ENCODE measurements at regions not wholly inside any gene's neighbourhood (a gene's known extent, or its start where the extent isn't known, plus 50 kb on each side); places are given as distances from the start of the nearest gene placed in this dataset.

DNA sequence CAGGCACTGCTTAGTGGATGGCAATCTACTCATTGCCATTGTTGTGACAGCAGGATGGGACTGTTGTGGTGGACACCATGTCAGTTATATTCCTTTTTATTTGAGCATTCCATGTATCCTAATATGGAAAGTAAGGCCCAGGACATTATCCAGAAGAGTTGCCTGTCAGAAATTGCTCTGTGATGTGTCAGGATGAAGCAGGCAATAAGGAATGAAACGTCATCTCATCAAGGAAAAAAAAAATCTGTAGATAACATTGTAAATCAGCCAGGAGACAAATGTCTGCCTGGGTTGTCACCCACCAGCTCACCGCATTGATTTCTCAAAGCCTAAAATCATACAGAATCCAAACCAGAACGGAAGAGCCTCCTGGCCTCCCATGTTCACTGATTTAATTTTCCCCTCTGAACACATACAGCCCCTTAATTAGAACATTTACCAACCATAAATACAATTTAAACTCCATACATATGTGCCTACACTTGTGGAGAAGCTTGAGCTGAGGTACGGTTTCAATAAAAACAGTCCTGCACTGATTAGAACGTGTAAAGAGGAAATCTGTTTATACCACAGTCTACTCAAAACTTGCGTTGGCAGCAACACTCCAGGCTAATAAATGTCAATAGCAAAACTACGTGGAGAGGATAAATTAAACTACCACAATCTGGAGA lies 73.9 kb downstream of the FOXD1 start:
- no peak for DNase-seq

DNA sequence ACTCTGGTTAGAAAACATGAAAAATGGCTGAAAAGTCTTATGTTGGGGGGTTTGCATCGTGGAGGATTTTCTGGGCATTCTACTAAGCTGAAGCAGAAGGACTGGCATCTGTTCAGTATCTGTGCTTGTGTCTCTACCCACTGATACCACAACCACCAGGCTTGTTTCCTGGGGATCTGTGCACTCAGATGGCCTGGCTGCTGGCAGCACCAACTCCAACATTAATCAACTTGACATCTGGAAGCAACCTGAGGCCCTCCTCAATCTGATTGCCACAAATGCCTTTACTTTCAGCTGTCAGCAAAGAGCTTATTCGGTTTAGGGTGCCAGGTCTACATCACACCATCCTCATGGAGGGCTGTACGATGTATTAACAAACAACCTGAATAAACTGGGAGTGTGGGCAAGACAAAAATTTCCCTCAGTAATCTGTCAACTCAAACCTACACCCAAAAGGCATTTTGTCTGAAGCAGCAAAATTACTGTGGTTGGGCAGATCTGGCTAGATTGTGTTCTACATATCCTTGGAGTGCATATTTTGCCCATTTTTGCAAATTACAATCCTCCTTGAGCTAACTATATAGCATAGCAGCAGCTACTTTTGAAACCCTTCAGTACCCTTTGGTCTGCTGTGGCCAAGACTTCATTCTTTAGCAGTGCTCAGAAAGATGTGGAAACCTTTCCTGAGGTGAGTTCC lies 74.6 kb downstream of the FOXD1 start:
- no peak for DNase-seq

DNA sequence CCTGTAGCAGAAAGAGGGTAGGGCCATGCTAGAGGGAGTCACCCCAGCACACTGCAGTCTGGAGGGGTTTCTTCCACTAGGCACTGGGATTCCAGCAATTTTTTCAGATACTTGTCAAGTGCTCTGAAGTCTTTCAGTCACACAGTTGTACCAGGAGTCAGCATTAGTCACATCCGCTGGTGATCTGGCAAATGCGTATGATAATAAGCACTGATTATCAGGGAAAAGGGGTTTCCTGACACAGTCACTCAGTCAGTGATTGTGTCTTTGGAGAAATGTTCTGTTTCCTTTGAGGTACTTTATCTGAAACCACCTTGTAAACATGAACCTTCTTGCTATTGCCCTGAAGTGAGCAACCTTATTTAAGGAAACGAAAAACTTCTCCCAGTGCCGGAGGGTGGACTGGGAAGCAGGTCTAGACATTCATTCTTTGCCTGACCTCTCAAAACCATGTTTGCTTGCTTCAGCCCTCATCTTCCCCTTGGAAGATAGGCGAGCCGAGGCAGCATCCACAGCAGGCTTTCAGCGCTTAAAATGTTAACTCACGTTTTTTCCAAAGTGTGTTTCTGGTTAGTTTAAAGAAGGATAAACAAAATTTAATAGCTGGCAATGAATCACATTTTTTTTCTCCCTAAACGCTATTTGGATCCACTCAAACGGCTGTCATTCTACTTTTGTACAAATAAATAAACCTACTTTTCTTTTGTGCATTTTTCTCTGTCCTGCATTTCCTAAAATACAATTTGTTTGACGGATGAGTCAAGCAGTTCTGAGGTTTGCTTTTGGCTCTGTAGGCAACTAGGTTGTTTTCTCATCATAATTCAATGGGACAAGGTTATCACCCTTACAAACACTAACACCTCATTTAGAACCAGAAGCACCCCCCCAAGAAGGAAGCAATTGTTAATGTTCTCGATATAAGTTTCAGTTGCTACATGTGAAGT lies 77.7 kb downstream of the FOXD1 start:
- no peak for DNase-seq

DNA sequence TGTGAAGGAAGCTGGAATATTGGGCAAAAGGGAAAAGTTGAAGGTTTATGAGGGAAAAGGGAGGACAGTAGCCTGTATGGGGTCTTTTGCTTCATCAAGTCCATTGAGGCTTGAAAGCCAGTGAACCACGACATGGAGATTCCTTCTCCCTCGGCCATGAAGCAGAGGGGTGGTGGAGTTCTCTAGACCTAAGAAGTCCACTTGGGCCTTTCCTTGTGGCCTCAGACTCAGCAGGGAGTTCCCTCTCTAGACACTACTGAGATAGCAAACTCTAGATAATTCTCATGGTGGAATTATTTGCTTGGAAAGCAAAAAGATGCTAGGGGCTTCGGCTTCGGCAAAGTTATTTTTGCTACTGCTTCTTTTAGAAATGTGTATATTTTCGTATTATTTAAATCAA lies 78.5 kb downstream of the FOXD1 start:
- DNase-seq: no peak

DNA sequence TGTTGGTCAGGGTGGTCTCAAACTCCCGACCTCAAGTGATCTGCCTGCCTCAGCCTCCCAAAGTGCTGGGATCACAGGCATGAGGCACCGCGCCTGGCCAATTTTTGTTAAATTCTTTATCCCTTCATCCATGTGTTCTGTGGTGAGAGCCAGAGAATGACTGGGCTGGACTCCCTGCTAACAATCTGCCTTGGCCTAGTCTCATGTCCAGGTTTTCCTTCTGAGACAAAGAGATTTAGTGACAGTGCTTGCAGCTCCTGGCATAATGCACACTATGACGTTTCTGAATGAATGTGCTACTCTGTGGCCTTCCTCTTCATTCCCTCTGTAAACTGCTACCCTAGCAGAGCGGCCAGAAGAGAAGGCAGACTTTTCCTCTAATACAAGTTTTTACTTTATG lies 79.3 kb downstream of the FOXD1 start:
- DNase-seq: no peak

DNA sequence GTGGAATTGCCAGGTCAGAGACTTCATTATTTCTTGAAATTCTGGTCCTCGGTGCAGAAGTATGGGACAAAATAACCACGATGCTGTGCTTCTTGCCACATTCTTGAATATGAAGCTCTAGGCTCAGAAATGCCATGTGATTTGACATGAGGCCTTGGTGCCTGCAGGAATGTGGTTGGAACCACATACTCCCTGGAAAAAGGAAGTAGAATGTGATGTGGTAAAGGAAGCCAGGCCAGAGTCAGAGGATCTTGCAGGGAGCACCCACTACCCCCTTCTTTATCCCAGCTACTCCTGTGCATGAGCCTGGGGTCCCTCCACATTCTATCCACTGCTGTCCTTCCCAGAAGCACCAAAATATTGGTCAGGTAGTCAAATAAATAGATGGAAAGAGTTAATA lies 80.9 kb downstream of the FOXD1 start:
- no peak for DNase-seq

DNA sequence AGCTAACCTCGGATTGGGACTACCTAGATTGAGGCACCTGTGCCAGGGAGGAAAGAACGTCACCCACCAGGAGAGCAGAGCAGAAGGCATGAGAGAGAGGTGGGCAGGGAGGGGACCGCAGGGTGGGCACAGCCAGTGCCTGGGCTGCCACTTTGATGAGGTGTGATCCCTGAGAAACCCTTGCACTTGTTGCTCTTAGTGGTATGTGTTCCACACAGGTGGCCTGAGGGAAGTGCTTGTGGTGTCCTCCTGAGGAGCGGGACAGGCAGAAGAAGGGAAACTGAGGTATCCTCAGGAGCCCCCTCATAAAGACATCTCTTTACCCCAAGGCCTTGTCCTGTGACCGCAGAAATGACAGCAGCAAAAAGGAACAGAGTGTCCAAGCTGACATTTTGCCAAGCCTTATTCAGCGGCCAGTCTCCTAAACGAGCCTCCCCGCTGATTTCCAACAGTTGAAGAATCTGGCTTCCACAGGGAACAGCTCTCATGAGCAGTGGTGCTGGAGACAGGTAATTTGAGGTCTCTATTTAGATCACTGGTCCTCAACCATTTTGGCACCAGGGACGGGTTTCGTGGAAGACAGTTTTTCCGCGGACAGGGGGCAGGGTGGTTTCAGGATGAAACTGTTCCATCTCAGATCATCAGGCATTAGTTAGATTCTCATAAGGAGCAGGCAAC lies 82.4 kb downstream of the FOXD1 start:
- peak in 1 of 14 donors; percentile 14 for DNase-seq

DNA sequence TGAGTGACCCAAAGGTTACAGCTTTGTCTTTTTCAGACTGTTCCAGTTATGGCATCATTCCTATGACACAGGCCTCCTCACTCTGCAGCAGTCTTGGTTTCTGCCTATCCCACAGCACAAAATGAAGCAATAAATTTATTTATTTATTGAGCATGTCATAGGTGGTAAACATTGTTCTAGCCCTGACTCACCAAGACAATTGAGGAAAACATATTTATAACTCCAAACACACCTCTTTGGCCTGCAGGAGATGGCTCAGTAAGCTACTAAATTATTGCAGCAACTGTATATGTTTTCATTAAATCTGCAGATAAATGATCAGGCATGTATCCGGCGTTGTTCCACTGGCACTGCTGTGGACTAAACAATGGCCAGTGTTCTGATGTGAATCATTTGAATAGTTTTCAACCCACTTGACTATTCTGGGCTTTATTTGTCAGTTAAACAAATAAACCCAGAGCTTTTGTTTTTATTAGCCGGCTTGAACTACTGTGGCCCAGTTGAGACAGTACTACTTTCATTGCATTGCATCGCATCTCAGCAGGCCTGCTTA lies 83.2 kb downstream of the FOXD1 start:
- DNase-seq: no peak

DNA sequence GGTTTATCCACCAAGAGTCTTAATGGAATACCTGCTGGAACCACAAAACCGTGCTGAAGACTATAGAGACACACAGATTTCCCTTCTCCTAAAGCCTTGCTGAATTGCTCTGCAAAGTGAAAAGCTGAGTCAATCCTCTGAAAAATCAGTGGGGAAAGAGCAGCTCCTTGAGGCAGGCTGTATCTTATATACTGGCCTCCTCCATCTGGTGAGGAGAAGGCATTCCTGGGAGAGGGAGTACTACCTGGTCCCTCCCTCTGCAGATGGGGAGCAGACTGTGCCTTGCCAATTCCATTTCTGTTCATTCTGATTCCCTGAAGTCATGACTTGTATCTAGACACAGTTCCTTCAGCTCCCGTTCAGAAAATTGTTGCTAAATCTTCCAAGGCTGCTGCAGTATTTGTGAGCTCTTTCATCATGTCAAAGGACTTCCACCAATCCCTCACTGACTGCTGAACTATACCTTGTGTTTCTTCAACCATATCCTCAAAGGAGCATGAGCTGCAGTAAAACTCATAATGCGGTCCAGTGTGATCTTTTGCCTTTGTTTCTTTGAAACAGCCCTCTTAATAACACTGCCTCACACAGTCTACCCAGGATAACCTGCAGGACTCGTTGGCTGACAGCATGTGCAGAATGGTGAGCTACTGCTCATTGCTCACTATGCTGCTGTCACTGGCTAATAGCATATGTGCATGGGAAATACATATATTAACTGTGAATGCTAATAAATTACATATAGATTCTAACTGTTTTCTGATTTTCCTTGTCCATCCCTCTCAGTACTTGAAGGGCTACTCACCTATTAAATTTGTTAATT lies 84.5 kb downstream of the FOXD1 start:
- DNase-seq: no peak

DNA sequence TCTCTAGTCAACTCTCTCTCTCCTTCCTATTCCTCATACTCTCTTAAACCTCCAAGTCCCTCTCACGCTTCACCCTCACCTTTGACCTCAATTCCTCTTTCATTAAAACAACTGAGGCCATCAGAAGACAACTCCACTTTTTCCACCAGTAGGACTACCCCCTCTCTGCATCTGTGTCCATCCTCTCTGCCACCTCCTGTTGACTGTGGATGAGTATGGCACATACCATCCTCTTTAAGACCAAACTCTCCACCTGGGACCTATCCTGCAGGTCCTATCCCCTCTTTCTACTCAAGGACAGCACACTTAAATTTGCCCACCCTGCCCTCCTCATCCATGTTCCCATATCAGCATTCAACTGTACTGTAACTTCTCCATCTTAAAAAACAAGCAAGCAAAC lies 89.2 kb downstream of the FOXD1 start:
- no peak for DNase-seq

DNA sequence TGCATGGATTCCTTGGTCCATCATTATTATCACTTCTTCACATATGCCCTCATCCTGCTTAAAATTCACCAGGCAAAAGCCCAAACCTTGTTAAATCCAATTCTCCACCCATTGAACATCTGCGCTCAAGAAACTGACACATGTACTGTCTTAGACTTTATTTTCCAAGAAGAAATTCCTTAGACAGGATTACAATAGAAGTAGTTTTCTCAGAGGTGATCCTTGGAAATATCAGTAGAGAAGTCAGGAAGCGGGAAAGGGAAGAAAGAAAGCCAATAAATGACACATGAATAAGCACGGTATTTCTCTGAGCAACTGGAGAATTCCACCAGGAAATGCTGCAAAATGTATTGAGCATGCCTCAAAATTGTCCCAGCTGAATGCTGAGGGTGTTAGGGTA lies 90.2 kb downstream of the FOXD1 start:
- no peak for DNase-seq

DNA sequence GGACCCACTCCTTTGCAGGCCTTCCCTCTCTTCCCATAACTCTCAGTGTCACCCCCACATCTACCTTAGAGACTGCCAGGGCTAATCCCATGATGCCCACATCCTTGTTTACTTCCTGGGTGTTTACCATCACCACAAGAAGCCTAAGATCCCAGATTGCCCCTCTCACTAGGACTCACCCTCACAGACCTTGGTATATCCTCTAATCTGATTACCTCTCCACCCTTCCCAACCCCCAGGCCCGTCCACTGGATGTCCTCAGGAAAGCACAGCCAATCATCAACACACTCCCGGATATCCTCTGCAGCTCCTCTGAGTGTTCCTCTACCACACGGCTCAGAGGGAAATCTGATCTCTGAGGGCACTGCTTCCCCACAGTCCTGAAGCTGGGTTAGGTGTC lies 91.0 kb downstream of the FOXD1 start:
- DNase-seq: no peak

DNA sequence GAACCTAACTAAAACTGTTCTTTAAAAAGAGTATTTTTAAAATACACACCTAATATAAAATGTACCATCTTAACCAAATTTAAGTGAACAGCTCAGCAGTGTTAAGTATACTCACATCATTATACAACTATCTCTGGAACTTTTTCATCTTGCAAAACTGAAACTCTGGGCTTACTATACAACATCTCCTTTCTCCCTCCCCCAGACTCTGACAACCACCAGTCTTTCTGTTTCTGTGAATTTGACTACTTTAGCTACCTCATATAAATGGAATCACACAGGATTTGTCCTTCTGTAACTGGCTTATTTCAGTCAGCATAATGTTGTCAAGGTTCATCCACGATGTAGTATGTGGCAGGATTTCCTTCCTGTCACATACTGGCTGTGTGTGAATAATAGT lies 93.5 kb downstream of the FOXD1 start:
- DNase-seq: no peak

DNA sequence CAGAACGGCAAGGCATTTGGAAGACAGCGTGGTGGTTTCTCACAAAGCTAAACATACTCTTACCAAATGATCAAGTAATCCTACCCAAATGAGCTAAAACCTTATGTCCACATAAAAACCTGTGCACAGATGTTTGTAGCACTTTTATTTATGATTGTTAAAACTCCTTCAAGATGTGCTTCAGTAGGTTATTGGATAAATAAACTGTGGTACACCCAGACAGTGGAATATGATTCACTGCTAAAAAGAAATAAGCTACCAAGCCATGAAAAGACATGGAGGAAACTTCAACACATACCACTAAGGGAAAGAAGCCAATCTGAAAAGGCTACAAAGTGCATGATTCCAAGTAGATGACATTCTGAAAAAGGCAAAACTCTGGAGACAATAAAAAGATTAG lies 94.2 kb downstream of the FOXD1 start:
- DNase-seq: no peak

DNA sequence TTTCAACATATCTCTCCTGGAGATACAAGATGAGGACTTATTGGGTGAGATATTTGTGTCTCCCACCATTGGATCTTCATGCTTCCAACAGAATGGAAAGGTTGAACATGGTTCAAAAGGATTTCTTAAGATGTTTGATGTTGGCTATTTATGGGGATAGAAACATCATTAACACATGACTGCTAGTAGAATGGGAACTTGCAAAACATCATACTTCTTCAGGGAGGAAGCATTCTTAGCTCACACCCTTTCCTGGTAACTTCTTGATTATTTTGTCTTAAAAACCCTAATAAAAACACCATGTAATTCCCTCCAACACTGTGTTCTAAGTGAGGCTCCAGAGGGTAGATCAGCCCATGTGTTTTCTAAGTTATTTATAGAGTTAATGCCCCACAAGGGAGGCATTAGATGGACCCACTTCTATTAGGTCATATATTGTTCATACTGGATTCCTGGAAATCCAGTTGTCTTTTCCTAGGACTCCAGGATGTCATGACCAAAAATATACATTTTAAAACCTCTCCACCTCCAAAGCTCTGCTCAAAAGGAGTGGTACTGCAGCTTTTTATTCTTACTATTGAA lies 95.8 kb downstream of the FOXD1 start:
- no peak for DNase-seq

DNA sequence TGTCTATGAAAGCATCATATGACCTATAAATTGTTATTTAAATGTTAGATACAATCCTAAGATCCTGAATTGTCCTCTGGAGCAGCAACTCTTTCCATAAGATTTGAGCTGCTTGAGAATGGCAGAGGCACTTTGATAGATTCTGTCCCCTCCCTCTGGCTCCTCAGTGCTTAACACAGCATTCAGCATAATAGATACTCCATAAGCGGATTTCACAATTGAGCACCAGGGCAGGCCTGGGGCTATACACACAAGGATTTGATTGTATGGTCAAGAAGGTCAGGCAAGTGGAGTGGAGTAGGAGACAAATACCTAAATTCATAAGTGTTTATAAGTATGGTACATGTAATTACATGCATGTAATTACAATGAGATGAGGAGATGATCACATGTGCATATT lies 96.3 kb downstream of the FOXD1 start:
- no peak for DNase-seq

DNA sequence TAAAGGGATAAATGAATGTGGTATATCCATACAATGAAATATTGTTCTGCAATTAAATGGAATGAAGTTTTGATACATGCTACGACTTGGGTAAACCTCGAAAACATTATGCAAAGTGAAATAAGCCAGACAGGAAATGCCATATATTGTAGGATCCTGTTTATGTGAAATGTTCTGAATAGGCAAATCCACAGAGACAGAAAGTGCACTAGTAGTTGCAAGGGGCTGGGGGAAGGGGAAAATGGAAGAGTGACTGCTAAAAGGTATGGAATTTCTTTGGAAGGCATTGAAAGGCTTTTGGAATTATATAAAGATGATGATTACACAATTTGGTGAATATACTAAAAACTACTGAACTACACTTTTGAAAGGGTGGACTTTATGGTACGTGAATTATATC lies 97.0 kb downstream of the FOXD1 start:
- DNase-seq: no peak

DNA sequence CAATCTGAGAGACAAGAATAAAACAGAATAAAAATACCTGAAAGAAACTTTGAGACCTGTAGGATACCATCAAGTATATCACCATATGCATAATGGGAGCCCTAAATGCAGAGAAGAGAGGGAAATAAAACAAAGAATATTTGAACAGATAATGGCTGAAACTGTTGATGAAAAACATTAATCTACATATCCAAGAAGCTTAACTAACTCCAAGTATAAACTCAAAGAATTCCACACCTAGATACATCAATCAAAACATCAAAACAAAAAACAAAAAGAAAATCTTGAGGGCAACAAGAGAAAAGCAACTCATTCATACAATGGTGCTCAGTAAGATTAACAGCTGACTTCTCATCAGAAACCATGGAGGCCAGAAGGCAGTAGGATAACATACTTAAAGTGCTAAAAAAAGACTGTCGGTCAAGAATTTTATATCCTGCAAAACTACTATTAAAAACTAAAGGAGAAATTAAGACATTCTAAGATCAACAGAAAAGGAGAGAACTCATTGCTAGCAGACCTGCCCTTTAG lies 101.6 kb downstream of the FOXD1 start:
- no peak for DNase-seq

DNA sequence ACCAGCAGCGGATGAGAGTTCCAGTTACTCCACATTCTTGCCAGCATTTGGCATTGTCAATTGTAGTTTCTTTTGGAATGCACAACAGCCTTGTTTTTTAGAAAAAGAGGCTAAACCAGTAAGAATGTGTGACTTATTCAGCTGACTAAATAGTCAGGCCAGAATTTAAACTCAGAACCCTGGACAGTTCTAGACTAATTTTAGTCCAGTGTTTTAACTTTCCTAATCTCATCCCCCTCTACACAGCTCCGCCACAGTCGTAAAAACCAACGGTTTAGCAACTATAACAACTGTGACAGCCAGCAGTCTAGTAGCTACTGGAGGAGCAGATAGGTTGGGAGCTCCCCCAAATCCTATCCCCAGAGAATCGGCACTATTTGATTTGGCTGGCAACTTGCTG lies 103.7 kb downstream of the FOXD1 start:
- DNase-seq: no peak

DNA sequence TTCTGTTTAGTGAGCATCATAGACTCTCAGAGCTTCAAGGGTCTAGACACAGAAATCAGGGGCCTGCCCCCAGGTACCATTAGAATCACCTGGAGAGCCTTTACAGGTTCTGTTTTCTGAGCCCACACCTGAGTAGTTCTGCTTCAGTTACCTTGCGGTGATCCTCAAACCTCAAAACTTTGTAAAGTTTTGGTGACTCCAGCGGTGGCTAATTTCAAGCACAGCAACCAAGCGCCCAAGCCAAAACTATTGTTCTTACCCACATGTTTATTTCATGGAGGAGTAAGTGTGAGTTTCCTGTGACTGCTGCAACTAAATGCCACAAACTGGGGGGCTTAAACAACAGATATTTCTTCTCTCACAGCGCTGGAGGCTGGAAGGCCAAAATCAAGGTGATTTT lies 108.9 kb downstream of the FOXD1 start:
- no peak for DNase-seq

DNA sequence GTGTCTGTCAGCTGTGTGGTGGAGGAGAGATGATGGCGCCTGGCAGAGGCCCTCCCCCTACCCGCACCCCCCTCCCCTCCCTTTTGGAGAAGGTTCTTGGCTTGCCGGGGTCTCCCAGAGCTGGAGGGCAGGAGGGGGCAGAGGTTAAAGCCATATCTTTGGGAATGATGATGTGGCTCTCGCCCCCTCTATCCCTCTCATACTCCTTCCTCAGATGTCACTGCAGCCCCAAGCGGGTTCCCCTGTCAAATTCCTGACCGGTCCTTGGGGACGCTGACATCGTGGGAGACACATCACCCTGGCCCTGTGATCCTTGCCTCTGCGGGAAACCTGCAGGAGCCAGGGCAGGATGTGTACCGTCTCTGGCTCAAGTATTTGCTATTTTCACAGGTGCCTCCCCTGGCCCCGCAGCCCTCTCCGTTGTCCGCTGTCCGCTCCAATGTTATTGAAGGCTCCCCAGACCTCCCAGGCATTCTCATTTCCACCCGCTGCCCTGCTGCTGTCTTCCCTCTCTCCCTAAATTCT lies 109.5 kb downstream of the FOXD1 start:
- DNase-seq: no peak

All from C1 segment of cervical spinal cord (tissue), 14 donors.